Neural crest cell (in vitro differentiated cells): ENCODE measurements at regions not wholly inside any gene's neighbourhood (a gene's known extent, or its start where the extent isn't known, plus 50 kb on each side); places are given as distances from the start of the nearest gene placed in this dataset.

Experiments
- DNase-seq: peaks from one replicate; pipeline ENCODE4 v3.0.0; 2021; ENCODE audit warnings: low read depth, mixed read lengths, low spot score
- H3K27ac Mint-ChIP-seq: one replicate; pipeline ENCODE4 v1.8.0; 2021; ENCODE audit warnings: mild to moderate bottlenecking, mixed read lengths; ENCODE audit not compliant: unreplicated experiment
- H3K27me3 Mint-ChIP-seq: 2 replicates; pipeline ENCODE4 v1.8.0; 2021; ENCODE audit warnings: low read depth, mild to moderate bottlenecking, mixed read lengths
- H3K36me3 Mint-ChIP-seq: 2 replicates; pipeline ENCODE4 v1.8.0; 2021; ENCODE audit warnings: low read depth, mild to moderate bottlenecking, mixed read lengths
- H3K4me1 Mint-ChIP-seq: 2 replicates; pipeline ENCODE4 v1.8.0; 2021; ENCODE audit warnings: mixed read lengths
- H3K4me3 Mint-ChIP-seq: one replicate; pipeline ENCODE4 v1.8.0; 2021; ENCODE audit warnings: mild to moderate bottlenecking, mixed read lengths
- H3K9me3 Mint-ChIP-seq: 2 replicates; pipeline ENCODE4 v1.8.0; 2021; ENCODE audit warnings: mixed read lengths
- CTCF ChIP-seq: fragments of 200-600 bp; sonication (generic); conservative IDR thresholded peaks from 2 replicates; pipeline ENCODE4 v1.5.0; 2021; ENCODE audit warnings: antibody characterized with exemption, mild to moderate bottlenecking

- DNase-seq, result no peak
- H3K27me3 Mint-ChIP-seq, result no peaks in the 10 kb centered on the region
- H3K4me3 Mint-ChIP-seq, result no peak overlapping the region
- no peak for TF ChIP-seq CTCF
- peaks cover 3% of the 10 kb centered on the region for H3K9me3 Mint-ChIP-seq
- no peaks in the 10 kb centered on the region for H3K4me1 Mint-ChIP-seq
- H3K27ac Mint-ChIP-seq, result no peak overlapping the region
- H3K36me3 Mint-ChIP-seq, result no peaks in the 10 kb centered on the region
Measured at GRCh38 chr5:30063503-30063902, 1130.0 kb upstream of the CDH6 start.

DNA sequence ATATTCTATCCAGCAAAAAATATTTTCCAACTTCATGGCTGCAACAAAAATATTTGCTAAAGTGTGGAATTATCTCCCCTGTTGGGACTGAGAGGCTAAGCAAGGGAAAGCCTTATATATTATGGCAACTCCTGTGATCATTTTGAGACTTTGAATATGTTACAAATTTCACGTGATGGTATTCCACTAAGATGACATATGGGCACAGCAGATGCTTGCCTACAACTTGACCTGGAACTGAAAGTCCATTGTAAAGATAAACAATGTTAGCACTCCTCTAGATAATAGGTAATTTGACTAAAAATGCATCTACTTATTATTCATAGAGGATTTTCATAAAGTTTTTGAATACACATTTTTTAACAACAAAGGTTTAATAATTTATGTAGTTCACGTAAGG is 1141.5 kb upstream of the CDH6 start:
- Mint-ChIP-seq H3K36me3 (no peaks in the 10 kb centered on the region), H3K27ac (no peak overlapping the region), H3K4me1 (peaks cover 14% of the 10 kb centered on the region), H3K4me3 (no peak overlapping the region), H3K9me3 (peaks cover 4% of the 10 kb centered on the region), H3K27me3 (no peaks in the 10 kb centered on the region)
- DNase-seq, result no peak
- TF ChIP-seq CTCF, result no peak

DNA sequence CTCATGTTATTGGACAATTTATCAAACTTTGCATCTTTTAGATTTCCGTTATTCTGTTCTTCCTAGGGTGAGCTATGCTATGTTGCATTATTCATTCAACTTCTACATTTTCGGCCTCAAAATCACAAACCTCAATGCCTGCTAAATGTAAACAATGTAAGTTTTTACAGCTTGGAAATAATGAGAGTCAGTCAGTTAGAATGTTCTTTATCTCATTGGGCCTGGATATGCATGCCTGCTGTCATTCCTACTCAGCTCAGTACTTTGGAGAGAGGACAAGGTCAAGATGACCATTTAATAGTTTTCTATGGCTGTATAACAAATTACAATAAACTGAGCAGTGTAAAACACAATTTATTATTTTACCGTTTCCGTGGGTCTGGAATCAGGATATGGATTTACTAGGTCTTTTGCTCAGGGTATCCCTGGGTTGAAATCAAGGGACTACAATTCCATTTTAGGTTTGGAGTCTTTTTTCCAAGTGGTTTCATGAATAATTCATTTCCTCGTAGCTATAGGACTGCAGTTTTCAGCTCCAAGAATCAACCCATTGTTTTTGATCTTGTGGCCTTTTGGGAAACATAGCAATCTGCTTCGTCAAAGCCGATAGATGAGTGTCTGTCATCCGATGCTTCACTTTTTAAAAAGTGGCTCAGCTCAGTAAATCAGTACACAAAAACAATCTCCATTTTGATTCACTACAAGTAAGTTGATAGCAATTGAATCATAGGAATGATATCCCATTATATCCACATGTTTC is 1143.2 kb upstream of the CDH6 start:
- Mint-ChIP-seq H3K27me3 (no peaks in the 10 kb centered on the region), H3K27ac (no peak overlapping the region), H3K36me3 (no peaks in the 10 kb centered on the region), H3K9me3 (peaks cover under 1% of the 10 kb centered on the region), H3K4me1 (peaks cover 14% of the 10 kb centered on the region), H3K4me3 (peak overlapping the region; percentile 24)
- no peak for TF ChIP-seq CTCF
- DNase-seq, result no peak

GRCh38 chr5:30042677-30043076 is 1150.8 kb upstream of the CDH6 start:
- no peaks in the 10 kb centered on the region for H3K9me3 Mint-ChIP-seq
- DNase-seq, result no peak

GRCh38 chr5:30041831-30042385 is 1151.6 kb upstream of the CDH6 start:
- H3K36me3 Mint-ChIP-seq, result no peaks in the 10 kb centered on the region

More at GRCh38 chr5:30042677-30043076, 1150.8 kb upstream of the CDH6 start:
- no peak for TF ChIP-seq CTCF
- Mint-ChIP-seq H3K27ac (no peak overlapping the region), H3K4me3 (no peak overlapping the region), H3K27me3 (peaks cover 4% of the 10 kb centered on the region), H3K36me3 (no peaks in the 10 kb centered on the region), H3K4me1 (peaks cover 7% of the 10 kb centered on the region)

More at GRCh38 chr5:30041831-30042385, 1151.6 kb upstream of the CDH6 start:
- TF ChIP-seq CTCF, result no peak
- H3K27ac Mint-ChIP-seq, result no peak overlapping the region
- no peak overlapping the region for H3K4me3 Mint-ChIP-seq
- no peak for DNase-seq
- no peaks in the 10 kb centered on the region for H3K9me3 Mint-ChIP-seq
- peaks cover 4% of the 10 kb centered on the region for H3K27me3 Mint-ChIP-seq
- peaks cover 7% of the 10 kb centered on the region for H3K4me1 Mint-ChIP-seq
